ENCODE measurements at regions not wholly inside any gene's neighbourhood (a gene's known extent, or its start where the extent isn't known, plus 50 kb on each side); places are given as distances from the start of the nearest gene placed in this dataset.

DNA sequence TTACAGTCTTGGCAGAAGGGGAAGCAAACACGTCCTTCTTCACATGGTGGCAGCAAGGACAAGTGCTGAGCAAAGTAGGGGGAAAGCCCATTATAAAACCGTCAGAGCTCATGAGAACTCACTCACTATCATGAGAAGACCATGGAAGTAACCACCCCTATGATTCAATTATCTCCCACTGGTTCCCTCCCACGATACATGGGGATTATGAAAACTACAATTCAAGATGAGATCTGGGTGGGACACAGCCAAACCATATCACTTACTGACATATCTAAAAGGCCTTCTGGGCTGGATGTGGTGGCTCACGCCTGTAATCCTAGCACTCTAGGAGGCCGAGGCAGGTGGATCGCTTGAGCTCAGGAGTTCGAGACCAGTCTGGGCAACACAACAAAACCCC lies 117.1 kb upstream of the USP9X start:
- Histone ChIP-seq H4K20me1 (ENCODE audit: control insufficient read depth, extremely low read depth, insufficient read depth, low read length) (no peaks in the 10 kb centered on the region), H2AFZ (ENCODE audit: control insufficient read depth, low read length) (no peak overlapping the region), H3K9ac (ENCODE audit: control insufficient read depth, extremely low read depth, insufficient read depth, low read length) (no peak overlapping the region), H3K36me3 (ENCODE audit: control insufficient read depth in 2 of 2, extremely low read depth in 1 of 2, insufficient read depth in 2 of 2, low read length in 2 of 2) (no peaks in the 10 kb centered on the region), H3K27me3 (ENCODE audit: control insufficient read depth, extremely low read depth, insufficient read depth, low read length) (no peaks in the 10 kb centered on the region), H3K79me2 (ENCODE audit: control insufficient read depth, insufficient read depth, low read length) (no peaks in the 10 kb centered on the region), H3K9me1 (ENCODE audit: control insufficient read depth, extremely low read depth, insufficient read depth, low read length) (no peaks in the 10 kb centered on the region), H3K4me2 (ENCODE audit: control insufficient read depth, extremely low read depth, insufficient read depth, low read depth, low read length) (no peak overlapping the region), H3K9me3 (ENCODE audit: control insufficient read depth, low read depth, low read length) (no peaks in the 10 kb centered on the region), H3K4me1 (ENCODE audit: control insufficient read depth, extremely low read depth, insufficient read depth, low read length) (peaks cover 2% of the 10 kb centered on the region), H3K27ac (ENCODE audit: control insufficient read depth, insufficient read depth, low read length) (no peak overlapping the region), H3K4me3 (ENCODE audit: control insufficient read depth in 2 of 3, extremely low read depth in 1 of 3, insufficient read depth in 2 of 3, low read depth in 1 of 3, low read length in 3 of 3) (no peak overlapping the region)
- FAIRE-seq (no peak), DNase-seq (ENCODE audit: low read depth, low spot score) (no peak)
- dilution Hi-C loops (cut with MboI; ENCODE audit: extremely low pct_ligation_motif_present, low sequenced_read_pairs) = no loop called here
- TF ChIP-seq EZH2 (IDR thresholded peaks at IDR 0.05; ENCODE audit: low read length) = no peak
- TF ChIP-seq, protein P1, sequence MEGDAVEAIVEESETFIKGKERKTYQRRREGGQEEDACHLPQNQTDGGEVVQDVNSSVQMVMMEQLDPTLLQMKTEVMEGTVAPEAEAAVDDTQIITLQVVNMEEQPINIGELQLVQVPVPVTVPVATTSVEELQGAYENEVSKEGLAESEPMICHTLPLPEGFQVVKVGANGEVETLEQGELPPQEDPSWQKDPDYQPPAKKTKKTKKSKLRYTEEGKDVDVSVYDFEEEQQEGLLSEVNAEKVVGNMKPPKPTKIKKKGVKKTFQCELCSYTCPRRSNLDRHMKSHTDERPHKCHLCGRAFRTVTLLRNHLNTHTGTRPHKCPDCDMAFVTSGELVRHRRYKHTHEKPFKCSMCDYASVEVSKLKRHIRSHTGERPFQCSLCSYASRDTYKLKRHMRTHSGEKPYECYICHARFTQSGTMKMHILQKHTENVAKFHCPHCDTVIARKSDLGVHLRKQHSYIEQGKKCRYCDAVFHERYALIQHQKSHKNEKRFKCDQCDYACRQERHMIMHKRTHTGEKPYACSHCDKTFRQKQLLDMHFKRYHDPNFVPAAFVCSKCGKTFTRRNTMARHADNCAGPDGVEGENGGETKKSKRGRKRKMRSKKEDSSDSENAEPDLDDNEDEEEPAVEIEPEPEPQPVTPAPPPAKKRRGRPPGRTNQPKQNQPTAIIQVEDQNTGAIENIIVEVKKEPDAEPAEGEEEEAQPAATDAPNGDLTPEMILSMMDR (optimal IDR thresholded peaks at IDR 0.05 in 1 of 3, IDR thresholded peaks at IDR 0.05 in 1 of 3, conservative IDR thresholded peaks at IDR 0.05 in 1 of 3; ENCODE audit: extremely low read depth in 1 of 3, insufficient read depth in 2 of 3, low read length in 3 of 3) = no peak

DNA sequence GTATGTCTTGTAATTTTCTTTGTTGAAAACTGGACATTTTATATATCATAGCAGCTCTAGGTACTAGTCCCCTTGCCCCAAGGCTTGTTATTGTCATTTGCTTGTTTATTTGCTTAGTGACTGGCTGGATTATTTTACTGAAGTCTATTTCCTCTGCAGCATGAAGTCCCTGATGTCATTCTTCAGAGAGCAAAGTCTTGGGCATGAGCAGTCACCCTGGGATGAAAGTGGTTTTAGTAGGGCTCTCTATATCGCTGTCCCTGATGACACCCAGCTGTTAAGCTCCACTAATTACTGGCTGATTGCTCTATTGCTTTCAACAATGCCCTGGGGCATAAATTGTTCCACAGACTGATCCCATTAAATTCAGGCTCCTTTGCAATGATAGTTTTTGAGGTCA lies 113.5 kb upstream of the USP9X start:
- H3K27ac ChIP-seq (ENCODE audit: control insufficient read depth, insufficient read depth, low read length) = no peak overlapping the region
- no peak overlapping the region for H3K4me3 ChIP-seq (ENCODE audit: control insufficient read depth in 2 of 3, extremely low read depth in 1 of 3, insufficient read depth in 2 of 3, low read depth in 1 of 3, low read length in 3 of 3)
- DNase-seq (ENCODE audit: low read depth, low spot score) = no peak
- no peak for FAIRE-seq
- H3K9me1 ChIP-seq (ENCODE audit: control insufficient read depth, extremely low read depth, insufficient read depth, low read length) = no peaks in the 10 kb centered on the region
- H4K20me1 ChIP-seq (ENCODE audit: control insufficient read depth, extremely low read depth, insufficient read depth, low read length) = no peaks in the 10 kb centered on the region
- H3K27me3 ChIP-seq (ENCODE audit: control insufficient read depth, extremely low read depth, insufficient read depth, low read length) = no peaks in the 10 kb centered on the region
- H3K4me1 ChIP-seq (ENCODE audit: control insufficient read depth, extremely low read depth, insufficient read depth, low read length) = peaks cover 8% of the 10 kb centered on the region
- no peak overlapping the region for H3K4me2 ChIP-seq (ENCODE audit: control insufficient read depth, extremely low read depth, insufficient read depth, low read depth, low read length)
- no peaks in the 10 kb centered on the region for H3K9me3 ChIP-seq (ENCODE audit: control insufficient read depth, low read depth, low read length)
- no peak overlapping the region for H3K9ac ChIP-seq (ENCODE audit: control insufficient read depth, extremely low read depth, insufficient read depth, low read length)
- dilution Hi-C loops (cut with MboI; ENCODE audit: extremely low pct_ligation_motif_present, low sequenced_read_pairs) = no loop called here
- H2AFZ ChIP-seq (ENCODE audit: control insufficient read depth, low read length) = no peak overlapping the region
- no peaks in the 10 kb centered on the region for H3K36me3 ChIP-seq (ENCODE audit: control insufficient read depth in 2 of 2, extremely low read depth in 1 of 2, insufficient read depth in 2 of 2, low read length in 2 of 2)
- TF ChIP-seq, protein P1 (optimal IDR thresholded peaks at IDR 0.05 in 1 of 3, IDR thresholded peaks at IDR 0.05 in 1 of 3, conservative IDR thresholded peaks at IDR 0.05 in 1 of 3; ENCODE audit: extremely low read depth in 1 of 3, insufficient read depth in 2 of 3, low read length in 3 of 3) = no peak
- TF ChIP-seq EZH2 (IDR thresholded peaks at IDR 0.05; ENCODE audit: low read length) = no peak
- H3K79me2 ChIP-seq (ENCODE audit: control insufficient read depth, insufficient read depth, low read length) = no peaks in the 10 kb centered on the region

All from keratinocyte (primary cell).